Fibroblast of skin of right quadriceps (primary cell): ENCODE measurements at regions not wholly inside any gene's neighbourhood (a gene's known extent, or its start where the extent isn't known, plus 50 kb on each side); places are given as distances from the start of the nearest gene placed in this dataset.
A peak's percentile ranks its signal among the peaks of the same experiment; 100 is the strongest.
"Not testable (repeated sequence)": the region's sequence is repeated elsewhere in the genome, so short reads cannot be mapped to it uniquely, and the experiment has no call there.

Source experiments
- DNase-seq: peaks from one replicate; pipeline ENCODE4 v3.0.0-alpha.2; 2013

DNA sequence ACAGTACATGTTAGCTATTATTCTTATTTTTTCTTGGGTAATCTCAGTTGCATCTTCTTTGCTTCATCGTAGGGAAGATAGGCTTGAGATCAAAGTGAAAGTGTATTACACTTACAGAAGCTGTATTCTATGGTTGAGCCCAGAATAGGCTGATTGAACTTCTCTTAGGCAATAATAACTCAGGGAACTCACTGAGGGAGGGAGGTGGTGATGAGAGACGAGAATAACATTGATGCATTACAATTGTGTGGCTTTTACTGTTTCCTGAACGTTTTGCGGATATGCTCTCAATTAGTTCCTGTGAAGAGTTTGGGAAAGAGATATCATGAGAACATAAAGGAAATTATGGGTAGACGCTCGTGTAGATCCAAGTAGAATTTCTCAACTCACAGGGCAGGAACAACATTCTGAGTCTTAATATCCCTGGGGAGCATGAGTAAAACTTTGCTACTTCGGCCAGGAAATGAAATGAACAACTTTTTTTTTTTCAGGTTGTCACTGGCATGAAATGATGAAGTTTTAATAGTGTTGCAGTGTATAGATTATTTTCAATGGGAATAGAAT, 302.2 kb downstream of the TUSC7 start:
- DNase-seq, result peak; percentile 46

DNA sequence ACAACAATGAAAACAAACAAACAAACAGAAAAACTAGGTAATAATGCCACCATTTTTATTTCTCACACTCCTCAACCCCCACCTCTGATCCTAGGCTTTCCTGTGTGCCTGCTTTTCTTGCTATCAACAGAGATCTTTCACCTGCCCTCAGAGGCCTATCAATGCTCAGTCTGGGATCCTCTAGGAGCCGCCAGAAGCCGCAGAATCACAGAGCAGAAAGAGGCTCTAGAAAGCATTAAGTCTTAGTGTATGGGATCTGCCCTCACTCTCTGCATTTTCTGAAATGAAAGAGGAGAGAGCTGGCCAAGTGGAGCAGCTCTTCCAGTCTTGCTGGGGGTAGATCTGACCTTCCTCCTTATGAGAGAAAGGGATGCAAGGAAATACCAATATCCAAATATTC, 306.8 kb downstream of the TUSC7 start:
- DNase-seq, result no peak

DNA sequence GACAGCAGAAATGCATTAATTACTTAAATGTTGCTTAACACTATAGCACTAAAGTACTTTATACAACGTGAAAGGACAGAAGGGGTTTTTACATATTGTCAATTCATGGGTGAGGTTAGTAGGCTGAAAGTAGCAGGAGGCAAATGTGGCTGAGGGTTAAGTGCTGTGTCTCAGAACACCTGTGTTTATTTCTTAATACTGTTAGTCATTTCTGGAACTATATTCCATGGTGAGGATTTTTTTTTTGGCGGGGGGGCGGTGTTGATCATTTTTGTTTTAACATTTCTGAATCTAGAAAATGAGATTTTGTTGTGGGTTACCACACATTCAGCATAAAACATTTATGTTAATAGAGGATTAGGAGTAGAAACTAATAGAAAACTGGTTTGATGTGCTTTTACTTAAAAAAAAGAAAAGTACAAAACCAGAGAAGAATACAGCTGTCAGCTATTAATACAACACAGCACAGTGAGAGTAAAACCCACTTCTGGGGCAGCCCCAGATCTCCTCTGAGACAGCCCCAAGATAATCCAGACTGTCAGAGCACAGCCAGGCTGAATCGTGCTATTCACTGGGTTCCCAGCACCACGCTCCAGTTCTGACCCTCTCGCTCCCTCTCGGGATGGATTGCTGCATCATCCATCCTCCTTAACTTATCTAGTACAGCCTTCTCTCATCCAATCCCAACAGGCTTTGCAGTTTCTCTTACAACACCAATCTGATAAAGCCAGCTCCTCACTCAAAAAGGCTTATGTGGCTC, 307.7 kb downstream of the TUSC7 start:
- DNase-seq, result no peak

DNA sequence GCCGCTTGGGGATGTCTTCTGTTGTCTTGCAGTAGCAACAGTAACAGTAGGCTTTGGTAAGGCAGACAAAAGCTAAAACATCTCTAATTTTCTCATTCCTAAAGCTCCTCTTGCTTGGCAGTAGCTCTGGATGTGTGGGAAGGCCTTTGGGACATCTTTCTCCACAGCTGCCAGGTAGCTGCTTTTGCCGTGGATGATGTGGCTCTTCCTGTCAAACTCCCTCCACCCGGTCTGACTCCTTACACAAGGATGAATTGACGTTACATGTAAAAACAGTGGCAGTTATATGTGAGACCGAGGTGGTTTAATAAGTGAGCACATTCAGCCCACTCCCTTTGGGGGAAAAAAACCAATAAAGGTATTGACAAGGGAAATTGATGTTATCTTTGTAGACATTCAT, 309.1 kb downstream of the TUSC7 start:
- no peak for DNase-seq

DNA sequence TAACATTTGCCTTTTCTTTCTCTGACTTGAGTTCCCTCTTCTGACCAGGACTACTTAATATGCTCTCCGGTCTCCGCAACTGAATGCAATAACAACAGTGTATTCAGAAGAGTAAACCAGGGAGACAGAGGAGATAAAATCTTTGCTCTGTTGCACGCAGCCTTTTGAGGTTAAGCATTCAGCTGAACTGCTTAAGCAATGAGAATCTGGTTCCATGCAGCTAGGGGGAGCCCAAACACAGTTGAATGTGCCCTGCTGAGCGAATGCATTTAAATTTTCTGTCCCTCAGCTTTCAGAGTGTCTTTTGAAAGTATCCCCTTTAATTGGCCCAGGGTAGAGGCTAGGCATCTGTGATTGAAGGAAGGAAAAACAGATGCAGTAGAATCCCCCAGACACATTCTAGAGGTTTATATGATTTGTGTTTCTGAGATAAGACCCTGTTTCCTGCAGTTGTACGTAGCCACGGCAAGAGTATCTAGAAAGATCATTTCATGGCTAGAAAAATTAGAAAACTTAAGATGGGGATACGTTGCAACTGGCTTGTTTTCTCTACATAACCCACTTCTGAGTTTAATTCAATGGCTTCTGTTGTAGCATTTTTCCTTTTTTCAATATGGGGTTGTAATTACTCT, 309.6 kb downstream of the TUSC7 start:
- DNase-seq, result peak; percentile 68

DNA sequence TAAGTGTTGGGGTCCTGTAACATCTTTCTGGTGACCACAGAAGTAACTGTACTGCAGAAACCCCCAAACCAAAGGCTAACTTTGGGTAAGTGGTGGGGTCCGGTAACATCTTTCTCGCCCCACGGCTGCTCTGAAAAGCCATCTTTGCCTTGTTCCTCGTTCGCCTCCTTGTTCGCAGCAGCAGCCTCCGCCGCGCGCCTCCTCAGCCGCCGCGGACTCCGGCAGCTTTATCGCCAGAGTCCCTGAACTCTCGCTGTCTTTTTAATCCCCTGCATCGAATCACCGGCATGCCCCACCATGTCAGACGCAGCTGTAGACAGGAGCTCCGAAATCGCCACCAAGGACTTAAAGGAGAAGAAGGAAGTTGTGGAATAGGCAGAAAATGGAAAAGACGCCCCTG, 316.8 kb downstream of the TUSC7 start:
- no peak for DNase-seq

DNA sequence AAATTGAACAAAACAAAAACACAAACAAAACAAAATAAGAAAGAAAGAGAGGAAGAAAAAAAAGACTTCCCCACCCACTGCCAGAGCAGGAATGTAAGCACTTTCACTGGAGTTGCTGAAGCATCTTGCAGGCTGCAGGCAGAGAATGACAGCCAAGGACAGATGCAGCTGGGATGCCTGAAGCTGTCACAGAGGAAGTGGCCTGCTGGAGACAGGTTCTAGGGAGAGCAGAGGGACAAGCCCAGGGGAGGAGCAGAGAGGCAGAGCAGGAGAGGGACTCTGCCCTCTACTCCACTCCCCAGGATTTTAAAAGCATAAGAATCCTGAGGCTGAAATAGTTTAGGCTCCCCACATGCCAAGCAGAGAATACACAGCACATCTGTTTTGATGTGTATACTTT, 326.2 kb downstream of the TUSC7 start:
- peak; percentile 24 for DNase-seq

DNA sequence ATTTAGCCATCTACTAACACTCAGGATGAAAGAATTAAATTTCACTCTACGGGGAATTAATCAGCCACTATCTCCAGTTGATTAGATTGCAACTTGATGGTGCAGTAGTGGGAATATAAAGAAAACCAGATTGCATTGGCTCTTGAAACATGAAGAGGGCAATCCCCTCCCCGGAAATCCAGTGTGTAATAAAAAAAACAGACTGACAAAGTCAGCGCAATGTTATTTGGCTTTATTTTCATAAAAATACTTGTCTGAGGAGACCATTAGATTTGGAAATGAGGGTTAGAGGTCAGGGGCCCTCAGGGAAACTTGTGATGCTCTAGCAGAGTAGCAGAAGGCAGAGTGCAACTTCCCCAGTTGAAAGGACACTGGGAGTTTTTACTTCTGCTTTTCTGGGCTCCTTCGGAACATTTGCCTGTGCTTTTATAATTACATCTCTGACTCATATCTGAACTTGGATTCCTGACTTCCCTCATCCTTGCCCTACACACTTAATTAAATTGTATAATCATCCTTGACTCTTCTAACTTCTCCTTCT, 326.8 kb downstream of the TUSC7 start:
- peak; percentile 74 for DNase-seq

DNA sequence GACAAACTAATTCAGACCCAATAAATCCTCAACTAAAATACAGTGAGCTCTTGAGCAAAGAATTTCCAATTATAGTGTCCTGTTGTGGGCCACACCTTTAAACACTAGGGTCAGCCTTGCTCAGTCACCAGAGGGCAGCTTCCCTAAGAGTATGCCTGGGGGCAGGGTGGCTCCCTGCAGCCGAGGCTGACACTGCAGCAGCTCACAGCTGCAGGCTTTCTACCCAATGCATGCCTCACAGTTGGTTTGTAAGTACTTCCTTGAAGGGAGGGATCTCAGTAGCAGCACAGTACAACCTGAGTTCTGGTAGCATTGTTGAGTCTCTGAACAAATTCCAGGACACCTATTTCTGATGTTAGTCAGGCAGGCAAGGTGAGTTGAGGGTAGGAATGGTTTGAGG, 335.6 kb downstream of the TUSC7 start:
- DNase-seq, result no peak

DNA sequence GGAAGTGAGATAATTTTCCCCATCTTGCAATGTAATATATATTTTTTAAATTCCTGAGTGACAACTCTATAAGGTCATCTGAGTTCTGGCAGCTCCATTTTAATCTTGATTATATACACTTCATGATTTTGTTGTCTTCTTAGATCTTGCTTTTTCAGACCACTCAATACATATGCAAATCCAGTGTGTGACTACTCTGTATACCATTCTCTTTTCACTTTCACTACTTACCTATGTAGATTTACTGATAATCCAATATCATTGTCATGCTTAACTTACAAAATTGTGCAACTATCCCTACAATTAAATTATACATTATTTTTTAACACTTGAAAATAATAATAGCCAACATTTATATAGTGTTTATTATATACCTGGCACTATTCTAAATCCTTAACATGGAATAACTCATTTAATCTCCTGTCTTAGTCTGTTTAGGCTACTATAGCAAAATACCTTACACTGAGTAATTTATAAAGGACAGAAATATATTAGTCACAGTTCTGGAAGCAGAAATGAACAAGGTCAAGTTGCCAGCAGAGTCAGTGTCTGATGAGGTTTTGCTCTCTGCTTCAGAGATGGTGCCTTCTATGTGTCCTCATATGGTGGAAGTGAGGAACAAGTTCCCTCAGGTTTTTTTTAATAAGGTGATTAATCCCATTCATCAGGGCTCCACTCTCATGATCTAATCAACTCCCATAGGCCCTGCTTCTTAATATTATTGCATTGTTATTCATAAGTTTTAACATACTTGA, 338.5 kb downstream of the TUSC7 start:
- no peak for DNase-seq

DNA sequence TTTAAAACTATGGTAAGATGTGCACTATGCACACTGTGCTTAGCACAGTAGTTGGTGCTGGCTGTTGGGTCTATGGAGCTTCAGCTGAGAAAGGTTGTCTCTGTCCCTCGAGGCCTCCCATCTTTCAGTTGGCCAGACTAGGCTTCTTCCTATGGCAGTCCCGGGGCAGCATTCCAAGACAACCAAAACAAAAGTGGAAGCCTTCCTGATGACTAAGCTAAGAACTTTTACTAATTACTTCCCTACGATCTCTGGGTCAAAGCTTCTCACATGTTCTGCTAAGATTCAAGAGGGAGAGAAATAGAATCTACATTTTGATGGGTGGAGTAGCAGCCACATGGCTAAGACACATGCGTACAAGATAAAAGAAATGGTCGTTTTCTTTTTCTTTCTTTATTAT, 342.8 kb downstream of the TUSC7 start:
- DNase-seq, result peak; percentile 88

DNA sequence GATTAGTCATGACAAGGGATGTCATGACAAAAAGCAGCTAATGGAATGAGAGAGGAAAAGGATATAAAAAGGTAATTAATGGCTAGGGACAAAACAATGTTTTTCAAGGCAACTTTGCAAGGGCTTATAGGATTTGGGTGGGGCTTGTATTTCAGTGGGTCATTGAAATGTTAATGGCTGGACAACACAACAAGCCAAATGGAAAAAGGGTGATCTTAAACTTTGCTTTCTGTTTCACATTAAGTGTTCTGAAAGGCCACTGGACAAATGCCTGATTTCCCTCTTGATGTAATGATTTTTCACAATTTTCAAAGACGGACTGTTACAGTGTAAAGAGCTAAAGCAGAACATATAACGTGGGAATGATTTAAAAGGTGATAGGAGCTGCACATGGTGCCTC, 345.0 kb downstream of the TUSC7 start:
- DNase-seq, result no peak

DNA sequence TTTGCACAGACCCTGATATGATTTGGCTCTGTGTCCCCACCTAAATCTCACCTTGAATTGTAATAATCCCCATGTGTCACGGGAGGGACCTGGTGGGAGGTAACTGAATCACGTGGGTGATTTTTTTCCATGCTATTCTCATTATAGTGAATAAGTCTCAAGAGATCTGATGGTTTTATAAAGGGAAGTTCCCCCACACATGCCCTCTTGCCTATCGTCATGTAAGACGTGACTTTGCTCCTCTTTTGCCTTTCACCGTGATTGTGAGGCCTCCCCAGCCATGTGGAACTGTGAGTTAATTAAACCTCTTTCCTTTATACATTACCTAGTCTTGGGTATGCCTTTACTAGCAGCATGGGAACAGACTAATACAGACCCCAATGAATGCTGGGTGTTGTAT, 347.4 kb downstream of the TUSC7 start:
- not testable (repeated sequence) for DNase-seq

DNA sequence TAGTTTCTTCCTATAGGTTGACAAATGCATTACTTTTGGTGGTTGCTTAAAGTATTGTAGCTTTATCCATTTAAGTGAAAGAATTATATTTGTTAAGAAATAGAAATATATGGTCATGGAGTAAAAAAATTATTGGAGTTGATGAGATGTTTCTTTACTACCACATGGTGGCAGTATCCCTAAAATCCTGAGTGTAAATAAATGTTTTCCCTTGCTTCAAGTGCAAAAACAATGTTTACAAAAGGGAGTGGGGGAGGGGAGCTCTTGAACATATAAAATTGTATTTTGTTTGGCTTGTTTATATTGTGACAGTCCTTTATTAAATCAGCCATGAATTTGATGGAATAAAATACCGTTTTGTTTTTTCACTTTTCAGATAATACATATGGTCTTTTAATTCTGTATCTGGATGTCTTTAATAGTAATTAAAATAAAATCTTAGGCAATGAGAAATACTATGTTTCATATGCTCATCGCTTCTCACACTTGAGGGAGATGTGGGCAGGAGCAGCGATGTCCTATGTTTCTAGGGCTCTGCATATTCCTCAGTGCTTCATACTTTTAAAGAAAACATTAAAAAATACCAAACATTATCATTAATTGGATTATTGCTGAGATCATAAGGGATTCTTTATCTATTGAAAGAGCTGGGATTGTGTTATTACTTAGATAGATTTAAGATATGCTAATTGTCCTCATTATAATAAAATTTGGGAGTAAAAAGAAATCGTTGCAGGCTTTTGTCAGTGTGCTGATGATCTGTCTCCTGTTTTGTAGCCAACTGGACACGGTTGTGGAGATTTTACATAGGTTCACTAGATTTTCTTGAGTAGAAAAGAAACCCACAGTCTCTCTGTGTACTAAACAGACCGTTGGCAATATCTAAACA, 349.7 kb downstream of the TUSC7 start:
- peak; percentile 34 for DNase-seq

DNA sequence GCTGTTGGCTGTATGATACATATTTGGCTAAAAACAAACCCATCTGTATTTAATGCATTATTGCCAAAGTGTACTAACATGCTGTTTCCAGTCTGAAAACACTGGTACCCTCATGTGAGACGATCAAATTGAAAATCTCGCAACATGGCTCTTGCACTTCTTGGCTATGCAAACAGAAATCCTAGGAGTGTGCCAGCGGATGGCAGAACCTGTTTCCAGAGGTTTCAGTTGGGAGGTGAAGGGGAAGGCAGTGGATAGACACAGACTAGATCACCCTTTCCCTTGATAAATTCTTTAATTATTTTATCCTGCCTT, 350.3 kb downstream of the TUSC7 start:
- DNase-seq, result no peak

DNA sequence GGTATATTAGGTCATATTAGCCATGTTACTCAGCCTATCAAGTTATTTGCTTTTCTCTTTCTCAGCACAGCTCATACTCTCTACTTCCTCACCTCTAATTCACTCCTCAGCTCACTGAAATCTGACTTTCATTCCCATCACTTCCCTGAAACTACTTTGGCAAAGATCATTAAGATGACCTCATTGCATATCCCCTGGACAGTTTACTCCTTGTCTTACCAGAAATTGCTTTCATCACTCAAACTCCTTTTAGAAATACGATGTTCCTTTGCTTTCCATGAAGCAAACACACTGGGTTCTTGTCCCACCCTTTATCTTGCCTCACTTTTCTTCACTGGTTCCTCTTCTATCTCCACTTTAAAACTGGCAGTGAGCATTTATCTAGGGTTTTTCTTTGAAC, 354.4 kb downstream of the TUSC7 start:
- peak; percentile 70 for DNase-seq

DNA sequence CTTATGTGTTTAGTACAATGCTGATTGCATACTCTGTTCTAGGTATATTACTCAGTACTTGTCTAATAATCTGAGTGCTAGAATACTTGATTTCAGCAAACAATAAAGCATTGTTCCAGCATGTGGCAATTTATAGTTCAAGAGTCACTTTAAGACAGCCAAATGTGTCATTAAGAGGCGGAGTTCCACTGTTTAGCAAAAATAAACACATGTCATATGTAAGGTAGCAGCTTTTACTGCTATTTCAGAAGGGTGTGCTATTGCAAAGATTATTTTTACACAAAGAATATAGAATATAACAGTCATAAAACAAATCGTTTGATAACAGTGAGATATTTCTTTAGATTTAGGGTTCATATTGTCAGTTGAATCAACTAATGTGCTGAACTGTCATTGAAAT, 358.7 kb downstream of the TUSC7 start:
- no peak for DNase-seq

DNA sequence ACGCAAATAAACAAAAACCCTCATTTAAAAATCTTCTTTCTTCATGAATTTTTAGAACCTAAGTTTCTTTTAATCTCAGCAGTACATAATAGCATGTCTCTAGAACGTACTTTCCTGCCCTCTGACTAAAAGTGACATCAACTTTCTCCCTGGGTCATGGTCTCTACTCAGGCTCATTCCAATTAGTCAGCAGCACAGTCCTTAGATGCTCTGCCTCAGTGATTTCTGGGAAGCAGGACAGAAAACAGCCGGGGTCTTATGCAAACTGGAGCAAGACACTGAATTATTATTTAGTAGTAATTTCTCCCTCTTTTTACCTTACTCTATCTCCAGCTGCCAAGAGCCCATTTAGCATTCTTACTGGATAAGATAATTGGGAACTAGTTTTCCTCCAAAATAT, 365.2 kb downstream of the TUSC7 start:
- peak; percentile 8 for DNase-seq

DNA sequence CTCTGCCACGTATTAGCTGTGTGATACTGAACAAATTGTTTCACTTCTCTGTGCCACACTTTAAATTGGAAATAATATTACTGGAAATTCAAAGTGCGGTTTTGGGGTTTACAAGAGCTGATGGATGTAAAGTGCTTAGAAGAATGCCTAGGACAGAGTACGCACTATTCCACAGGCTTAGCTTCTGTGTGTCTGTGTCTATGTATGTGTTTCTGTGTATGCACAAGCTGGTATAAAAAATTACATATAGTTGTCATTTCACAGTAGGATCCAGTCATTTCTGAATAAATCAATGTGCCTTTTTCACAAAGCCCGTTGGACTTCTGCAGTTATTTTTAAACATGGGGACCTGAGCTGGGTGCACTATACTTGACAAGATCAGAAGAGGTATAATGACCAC, 370.4 kb downstream of the TUSC7 start:
- DNase-seq, result no peak

DNA sequence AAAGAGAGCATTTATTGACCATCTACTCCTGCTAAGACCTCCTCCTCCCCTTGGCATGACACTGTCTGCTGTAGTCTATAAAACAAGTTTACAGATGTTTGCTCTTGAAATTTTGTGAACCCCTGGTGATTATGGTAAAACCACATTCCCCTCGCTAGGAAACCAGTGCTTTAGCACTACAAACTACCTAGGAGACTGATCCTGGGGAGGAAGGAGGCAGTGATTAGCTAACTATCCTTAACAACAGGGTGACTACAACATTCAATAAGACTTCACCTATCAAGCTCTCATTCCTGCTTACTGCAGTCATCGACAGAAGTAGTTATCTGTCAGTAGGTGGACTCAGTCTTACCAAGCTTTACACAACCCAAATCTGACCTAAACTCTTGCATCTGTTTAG, 371.3 kb downstream of the TUSC7 start:
- DNase-seq, result no peak

DNA sequence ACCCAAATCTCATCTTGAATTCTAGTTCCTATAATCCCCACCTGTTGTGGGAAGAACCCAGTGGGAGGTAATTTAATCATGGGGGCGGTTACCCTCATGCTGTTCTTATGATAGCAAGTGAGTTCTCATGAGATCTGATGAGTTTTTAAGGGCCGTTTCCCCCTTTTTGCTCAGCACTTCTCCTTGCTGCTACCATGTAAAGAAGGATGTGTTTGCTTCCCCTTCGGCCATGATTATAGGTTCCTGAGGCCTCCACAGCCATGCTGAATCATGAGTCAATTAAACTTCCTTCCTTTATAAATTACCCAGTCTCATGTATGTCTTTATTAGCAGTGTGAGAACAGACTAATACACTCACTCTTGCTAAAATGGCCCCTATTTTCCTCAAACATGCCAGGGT, 374.7 kb downstream of the TUSC7 start:
- no peak for DNase-seq

DNA sequence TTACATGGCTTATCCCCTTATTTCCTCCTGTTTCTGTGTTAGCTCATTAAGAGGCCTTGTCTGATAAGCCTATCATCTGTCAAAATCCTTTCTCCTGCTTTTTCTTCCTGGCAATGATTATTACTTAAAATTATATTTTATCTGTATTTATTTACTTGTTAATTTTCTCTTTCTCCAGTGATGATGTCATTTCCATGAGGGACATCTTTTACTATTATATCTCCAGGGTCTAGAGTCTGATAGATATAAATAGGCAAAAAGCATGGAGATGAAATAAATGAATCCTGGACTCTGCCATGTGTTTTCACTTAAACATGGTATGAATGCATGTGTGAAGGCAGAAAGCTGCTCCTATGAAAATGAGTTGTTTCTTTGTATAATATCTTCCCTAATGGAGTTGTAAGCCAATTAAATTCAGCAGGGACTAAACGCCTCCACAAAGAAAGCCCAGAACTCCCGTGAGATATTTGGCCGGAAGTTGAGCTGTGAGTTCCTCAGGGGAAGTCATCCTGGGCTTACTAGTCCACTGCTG, 375.2 kb downstream of the TUSC7 start:
- DNase-seq, result peak; percentile 47
